Vagina (tissue), 2 donors: ENCODE measurements at regions not wholly inside any gene's neighbourhood (a gene's known extent, or its start where the extent isn't known, plus 50 kb on each side); places are given as distances from the start of the nearest gene placed in this dataset.

Experiments
- CTCF ChIP-seq, 3 experiments: fragments of 450-650 bp in 2 of 3; fragments of 200-600 bp in 1 of 3; sonication (generic) in 1 of 3; IDR thresholded peaks; one replicate each; pipeline ENCODE4 v1.5.1; 2017 to 2019; ENCODE audit warnings: antibody characterized with exemption in 3 of 3, mild to moderate bottlenecking in 2 of 3, moderate library complexity in 2 of 3
- POLR2A ChIP-seq, 2 donors: fragments of 450-650 bp; IDR thresholded peaks; one replicate each; pipeline ENCODE4 v1.6.1; 2017; ENCODE audit warnings: antibody characterized with exemption in 2 of 2, mild to moderate bottlenecking in 2 of 2, moderate library complexity in 2 of 2

DNA sequence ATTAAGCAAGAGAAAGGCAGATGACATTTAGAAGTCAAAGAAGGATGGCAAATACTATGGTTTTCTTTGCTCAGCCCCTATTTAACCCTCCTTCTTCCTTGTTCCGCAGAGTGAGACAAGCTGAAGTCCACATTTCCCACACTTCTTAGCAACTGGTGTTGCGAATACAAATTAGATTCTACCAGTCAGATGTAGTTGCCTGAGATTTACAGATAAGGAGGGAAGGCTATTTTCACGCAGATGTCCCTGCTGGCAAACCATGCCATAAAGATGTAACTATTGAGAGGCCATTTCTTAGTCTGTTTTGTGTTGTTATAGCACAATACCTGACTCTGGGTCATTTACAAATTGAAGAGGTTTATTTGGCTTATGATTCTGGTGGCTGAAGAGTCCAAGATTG is 84.3 kb downstream of the ZC3H11B start:
- TF ChIP-seq CTCF (IDR thresholded peaks at IDR 0.05) (no peak), POLR2A (IDR thresholded peaks at IDR 0.05) (no peak)
